Loucy (cell line): ENCODE measurements at regions not wholly inside any gene's neighbourhood (a gene's known extent, or its start where the extent isn't known, plus 50 kb on each side); places are given as distances from the start of the nearest gene placed in this dataset.

ENCODE experiments used
- H2AFZ ChIP-seq: fragments of 200-600 bp; sonication (generic); 2 replicates; pipeline ENCODE4 v1.6.0; 2016; ENCODE audit warnings: antibody characterized with exemption, mild to moderate bottlenecking, low read length, moderate library complexity
- H3F3A ChIP-seq: fragments of 200-600 bp; 2 replicates; pipeline ENCODE4 v1.6.0; 2016; ENCODE audit warnings: antibody characterized with exemption, low read depth, mild to moderate bottlenecking
- H3K27me3 ChIP-seq: fragments of 200-600 bp; sonication (generic); 2 replicates; pipeline ENCODE4 v1.6.1; 2014; ENCODE audit warnings: low read length, mild to moderate bottlenecking; ENCODE audit not compliant: insufficient read depth, poor library complexity, severe bottlenecking
- H3K36me3 ChIP-seq: fragments of 200-600 bp; sonication (generic); 2 replicates; pipeline ENCODE4 v1.6.1; 2016; ENCODE audit warnings: low read length; ENCODE audit not compliant: insufficient read depth
- H3K4me1 ChIP-seq: fragments of 200-600 bp; sonication (generic); 2 replicates; pipeline ENCODE4 v1.5.1; 2014; ENCODE audit warnings: low read length, mild to moderate bottlenecking; ENCODE audit not compliant: insufficient read depth, poor library complexity, severe bottlenecking
- H3K4me2 ChIP-seq: fragments of 200-600 bp; sonication (generic); 2 replicates; pipeline ENCODE4 v1.6.0; 2014; ENCODE audit warnings: antibody characterized with exemption, low read length, low read depth, mild to moderate bottlenecking; ENCODE audit not compliant: poor library complexity, severe bottlenecking
- H3K4me3 ChIP-seq: fragments of 200-600 bp; sonication (generic); 2 replicates; pipeline ENCODE4 v1.5.1; 2014; ENCODE audit warnings: low read length, mild to moderate bottlenecking, mixed read lengths; ENCODE audit not compliant: poor library complexity, severe bottlenecking
- H3K79me2 ChIP-seq: fragments of 200-600 bp; sonication (generic); 2 replicates; pipeline ENCODE4 v1.6.1; 2014; ENCODE audit warnings: low read length; ENCODE audit not compliant: insufficient read depth
- H3K9ac ChIP-seq: fragments of 200-600 bp; sonication (generic); 2 replicates; pipeline ENCODE4 v1.6.0; 2014; ENCODE audit warnings: mild to moderate bottlenecking, low read depth, low read length, moderate library complexity; ENCODE audit not compliant: poor library complexity, severe bottlenecking
- H3K9me2 ChIP-seq: fragments of 200-600 bp; sonication (generic); replicated peaks from 2 replicates; pipeline ENCODE4 v1.6.1; 2016; ENCODE audit warnings: low read depth, low read length, mixed read lengths
- H3K9me3 ChIP-seq: fragments of 200-600 bp; sonication (generic); 2 replicates; pipeline ENCODE4 v1.6.1; 2014; ENCODE audit warnings: mild to moderate bottlenecking, antibody characterized with exemption, low read length, low read depth; ENCODE audit not compliant: insufficient read depth
- H4K20me1 ChIP-seq: fragments of 200-600 bp; sonication (generic); 2 replicates; pipeline ENCODE4 v1.6.0; 2014; ENCODE audit warnings: antibody characterized with exemption, low read length, mild to moderate bottlenecking; ENCODE audit not compliant: insufficient read depth, poor library complexity, severe bottlenecking
- CTCF ChIP-seq: fragments of 200-600 bp; sonication (generic); conservative IDR thresholded peaks from 2 replicates; pipeline ENCODE4 v1.5.1; 2014; ENCODE audit warnings: mild to moderate bottlenecking, antibody characterized with exemption, low read length
- EZH2phosphoT487 ChIP-seq: fragments of 200-600 bp; IDR thresholded peaks from 2 replicates; pipeline ENCODE4 v1.6.1; 2018; ENCODE audit warnings: antibody characterized with exemption, mild to moderate bottlenecking, moderate library complexity, borderline replicate concordance

- Histone ChIP-seq H3K9me3 (no peaks in the 10 kb centered on the region; the same call in 1 of the 2 replicates), H3K9me2 (no peaks in the 10 kb centered on the region), H3K27me3 (no peaks in the 10 kb centered on the region), H3K4me1 (no peaks in the 10 kb centered on the region), H3K9ac (no peak overlapping the region), H4K20me1 (no peaks in the 10 kb centered on the region), H3K79me2 (no peaks in the 10 kb centered on the region), H3F3A (no peaks in the 10 kb centered on the region), H2AFZ (no peak overlapping the region), H3K36me3 (no peaks in the 10 kb centered on the region), H3K4me3 (no peak overlapping the region), H3K4me2 (no peak overlapping the region)
- TF ChIP-seq CTCF (no peak), EZH2phosphoT487 (no peak)
These were observed 86.3 kb downstream of the MAIP1 start for GRCh38 chr2:200041639-200042038.

GRCh38 chr2:200042102-200042735 is 86.8 kb downstream of the MAIP1 start:
- Histone ChIP-seq H4K20me1 (no peaks in the 10 kb centered on the region), H2AFZ (no peak overlapping the region), H3K9me3 (no peaks in the 10 kb centered on the region; the same call in 1 of the 2 replicates), H3K36me3 (no peaks in the 10 kb centered on the region), H3K4me1 (no peaks in the 10 kb centered on the region), H3K9me2 (no peaks in the 10 kb centered on the region), H3F3A (no peaks in the 10 kb centered on the region), H3K4me3 (no peak overlapping the region), H3K79me2 (no peaks in the 10 kb centered on the region), H3K27me3 (no peaks in the 10 kb centered on the region), H3K4me2 (no peak overlapping the region), H3K9ac (no peak overlapping the region)
- no peak for TF ChIP-seq CTCF
- no peak for TF ChIP-seq EZH2phosphoT487

- TF ChIP-seq CTCF (no peak), EZH2phosphoT487 (no peak)
- Histone ChIP-seq H3K4me2 (no peak overlapping the region), H3F3A (no peaks in the 10 kb centered on the region)
These were observed 87.6 kb downstream of the MAIP1 start for GRCh38 chr2:200042944-200043343.

More at GRCh38 chr2:200042944-200043343, 87.6 kb downstream of the MAIP1 start:
- no peaks in the 10 kb centered on the region for H3K9me2 ChIP-seq
- no peaks in the 10 kb centered on the region for H3K79me2 ChIP-seq
- no peaks in the 10 kb centered on the region for H3K27me3 ChIP-seq
- H3K36me3 ChIP-seq = no peaks in the 10 kb centered on the region
- no peak overlapping the region for H3K9ac ChIP-seq
- H3K4me1 ChIP-seq = no peaks in the 10 kb centered on the region
- no peak overlapping the region for H3K4me3 ChIP-seq
- H2AFZ ChIP-seq = no peak overlapping the region
- H3K9me3 ChIP-seq = no peaks in the 10 kb centered on the region; the same call in 1 of the 2 replicates
- H4K20me1 ChIP-seq = no peaks in the 10 kb centered on the region
